NCI-H1105 treated with DMSO at 0.1 percent for 48 hours (cell line): ENCODE measurements at regions not wholly inside any gene's neighbourhood (a gene's known extent, or its start where the extent isn't known, plus 50 kb on each side); places are given as distances from the start of the nearest gene placed in this dataset.
"Not testable (repeated sequence)": the region's sequence is repeated elsewhere in the genome, so short reads cannot be mapped to it uniquely, and the experiment has no call there.

ENCODE experiments used
- DNase-seq: peaks from one replicate; lab custom pipeline; 2025; lab: John Stamatoyannopoulos, UW

DNA sequence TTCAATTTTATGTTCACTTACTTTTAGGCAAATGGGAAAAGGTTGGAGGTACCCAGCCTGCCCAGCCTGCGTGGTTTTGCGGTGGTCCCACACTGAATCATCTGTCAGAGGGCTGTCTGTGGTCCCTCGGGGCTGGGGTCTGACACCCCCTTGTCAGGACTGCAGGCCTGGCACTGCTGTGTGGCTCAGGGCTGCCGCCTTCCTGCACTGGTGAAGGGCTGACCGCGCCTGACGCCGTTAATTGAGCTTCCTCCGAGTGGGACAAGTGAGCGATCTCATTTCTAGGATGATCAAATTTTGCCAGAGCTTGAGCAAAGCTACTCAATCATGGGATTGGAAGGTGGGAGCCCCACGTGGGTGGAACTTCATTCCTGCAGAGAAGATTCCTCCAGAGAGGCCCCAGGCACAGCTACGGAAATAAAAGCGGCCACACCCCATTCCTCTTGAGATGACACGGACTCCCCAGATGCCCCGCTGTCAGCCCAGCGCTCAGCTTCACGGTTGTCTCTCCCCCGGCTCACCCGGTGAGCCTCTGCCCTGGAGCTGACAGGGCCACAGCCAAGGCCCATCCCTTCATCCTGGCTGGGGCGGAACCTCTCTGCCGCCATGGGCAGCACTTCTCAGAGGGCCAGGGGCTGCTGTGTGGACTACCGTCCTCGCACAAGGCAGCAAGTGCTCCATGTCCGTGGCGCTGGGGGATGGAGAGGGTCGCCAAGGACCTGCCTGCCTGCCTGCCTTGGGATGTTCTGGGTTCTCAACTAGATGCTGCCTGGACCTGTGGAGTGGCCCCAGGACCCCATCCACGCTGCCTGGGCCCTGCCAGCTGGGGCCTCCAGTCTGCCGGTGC lies 215.5 kb upstream of the SGCG start:
- DNase-seq = not testable (repeated sequence)

GRCh38 chr13:22965858-22966239 lies 214.9 kb upstream of the SGCG start:
- not testable (repeated sequence) for DNase-seq

- DNase-seq = not testable (repeated sequence)
These were observed 214.0 kb upstream of the SGCG start for GRCh38 chr13:22966753-22967152.

- DNase-seq = no peak
These were observed 213.1 kb upstream of the SGCG start for GRCh38 chr13:22967669-22968068.

GRCh38 chr13:22979952-22980351 lies 200.8 kb upstream of the SGCG start:
- no peak for DNase-seq

- DNase-seq = no peak
These were observed 199.8 kb upstream of the SGCG start for GRCh38 chr13:22980936-22981335.

- no peak for DNase-seq
These were observed 187.6 kb upstream of the SGCG start for GRCh38 chr13:22993148-22993547.

DNA sequence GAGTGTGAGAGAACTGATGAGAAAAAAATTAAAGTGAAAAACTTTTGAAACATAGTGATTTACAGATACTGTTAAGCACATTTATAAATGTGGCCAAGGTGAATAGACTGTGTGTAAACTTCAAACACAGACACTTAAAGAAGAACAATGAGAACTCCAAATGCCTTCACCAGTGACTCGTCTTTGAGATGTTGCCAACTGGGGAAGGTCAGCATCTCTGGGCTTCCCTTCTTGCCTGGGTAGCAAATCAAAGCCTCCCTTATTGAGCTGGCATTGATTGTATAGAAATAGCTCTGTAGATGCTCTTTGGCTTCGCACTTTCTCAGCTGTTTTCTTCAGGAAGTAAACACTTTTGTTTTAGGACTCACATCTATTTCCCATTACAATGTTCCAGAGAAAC lies 177.3 kb upstream of the SGCG start:
- DNase-seq = no peak

DNA sequence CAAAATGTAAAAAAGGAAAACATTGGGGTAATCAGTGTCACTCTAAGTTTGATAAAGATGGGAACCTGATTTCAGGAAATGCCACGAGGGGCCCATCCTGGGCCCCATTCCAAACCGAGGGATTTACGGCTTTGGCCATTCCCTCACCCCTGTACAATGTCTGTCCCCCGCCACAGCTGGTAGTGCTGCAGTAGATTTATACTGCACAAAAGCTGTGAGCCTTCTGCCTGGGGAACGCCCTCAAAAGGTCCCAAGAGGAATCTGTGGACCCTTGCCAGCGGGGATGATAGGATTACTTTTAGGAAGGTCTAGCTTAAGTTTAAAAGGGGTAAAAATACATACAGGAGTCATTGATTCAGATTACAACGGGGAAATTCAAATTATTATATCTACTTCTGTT lies 173.4 kb upstream of the SGCG start:
- DNase-seq = no peak

DNA sequence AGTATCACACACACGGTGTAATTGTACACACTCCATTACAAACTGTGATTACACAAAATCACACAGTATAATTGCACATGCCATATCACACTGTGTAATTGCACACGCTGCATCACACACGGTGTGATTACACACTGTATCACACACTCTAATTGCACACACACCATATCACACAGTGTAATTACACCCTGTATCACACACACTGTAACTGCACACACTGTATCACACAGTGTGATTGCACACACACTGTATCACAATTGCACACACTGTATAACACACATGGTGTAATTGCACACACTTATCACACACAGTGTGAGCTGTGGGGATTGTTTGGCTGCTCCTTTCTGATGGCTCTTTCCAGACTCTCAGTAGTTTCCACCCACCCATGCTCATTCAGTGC lies 162.6 kb upstream of the SGCG start:
- DNase-seq = no peak

DNA sequence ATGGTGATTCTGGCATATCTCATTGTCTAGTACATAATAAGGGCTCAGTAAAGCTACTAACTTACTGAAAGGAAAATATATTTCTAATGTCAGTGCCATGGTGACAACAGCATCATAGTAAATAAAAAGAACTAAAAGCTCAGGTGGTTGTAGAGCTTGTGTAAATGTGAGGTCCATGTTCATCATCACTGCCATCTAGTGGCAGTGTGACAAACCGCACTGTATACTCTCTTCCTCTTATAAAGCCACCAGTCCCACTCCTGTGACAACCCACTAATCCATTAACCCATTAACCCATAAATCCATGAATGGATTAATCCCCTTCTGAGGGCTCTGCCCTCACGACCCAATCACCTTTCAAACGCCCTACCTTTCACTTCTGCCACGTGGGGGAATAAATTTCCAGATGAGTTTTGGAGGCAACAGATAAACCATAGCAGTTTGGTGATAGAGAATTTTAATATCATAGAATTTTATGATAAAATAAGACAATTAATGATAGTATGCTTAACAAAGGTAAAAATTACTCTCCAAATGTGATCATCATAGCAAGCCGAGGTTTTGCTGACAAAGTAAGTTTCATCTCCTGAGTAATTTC lies 160.4 kb upstream of the SGCG start:
- DNase-seq = peak; percentile 43

GRCh38 chr13:23021906-23022305 lies 158.9 kb upstream of the SGCG start:
- DNase-seq = no peak

DNA sequence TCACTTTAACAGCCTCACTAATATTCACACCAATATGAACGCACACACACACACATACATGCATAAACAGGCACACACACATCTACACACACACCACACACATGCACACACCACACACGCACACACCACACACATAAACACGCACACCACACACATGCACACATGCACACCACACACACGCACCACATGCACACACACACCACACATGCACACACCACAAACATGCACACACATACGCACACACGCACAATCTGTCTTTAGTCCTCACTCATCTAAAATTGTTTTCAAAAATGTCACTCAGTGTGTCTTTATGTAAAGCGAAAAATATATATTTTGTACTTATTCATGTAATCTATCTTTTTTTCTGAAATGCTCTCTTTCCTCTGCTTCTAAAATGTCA lies 158.1 kb upstream of the SGCG start:
- no peak for DNase-seq

GRCh38 chr13:23025864-23026608 lies 154.7 kb upstream of the SGCG start:
- DNase-seq = no peak

DNA sequence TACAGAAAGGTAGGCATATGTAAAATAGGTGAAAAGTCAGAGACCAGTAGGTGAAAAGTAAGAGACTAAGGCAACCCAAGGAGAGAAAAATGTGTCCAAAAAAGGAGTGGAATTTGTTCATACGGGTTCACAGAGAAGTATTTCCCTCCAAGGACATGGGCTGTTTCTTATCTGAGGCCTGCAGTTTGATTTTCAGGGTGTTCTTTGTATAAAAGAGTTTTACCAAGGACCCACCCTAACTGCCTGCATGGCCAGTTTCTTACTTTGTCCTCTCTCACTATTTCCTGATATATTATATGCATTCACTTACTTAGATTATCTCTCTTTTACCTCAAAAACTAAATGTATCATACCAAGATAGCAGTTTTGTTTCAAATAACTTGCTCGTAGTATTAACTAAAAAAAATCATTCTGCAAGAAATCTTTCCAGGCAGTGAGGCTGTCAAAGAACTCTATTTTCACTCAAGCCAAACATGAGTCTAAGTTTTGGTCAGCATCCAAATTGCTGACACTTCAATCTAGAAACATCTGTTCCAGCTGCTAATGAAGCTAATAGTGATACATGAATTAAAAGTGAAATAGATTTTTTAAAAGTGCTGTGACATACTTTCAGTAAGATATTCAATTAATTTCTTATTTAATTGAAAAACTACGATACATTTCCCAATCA lies 141.4 kb upstream of the SGCG start:
- DNase-seq = no peak

DNA sequence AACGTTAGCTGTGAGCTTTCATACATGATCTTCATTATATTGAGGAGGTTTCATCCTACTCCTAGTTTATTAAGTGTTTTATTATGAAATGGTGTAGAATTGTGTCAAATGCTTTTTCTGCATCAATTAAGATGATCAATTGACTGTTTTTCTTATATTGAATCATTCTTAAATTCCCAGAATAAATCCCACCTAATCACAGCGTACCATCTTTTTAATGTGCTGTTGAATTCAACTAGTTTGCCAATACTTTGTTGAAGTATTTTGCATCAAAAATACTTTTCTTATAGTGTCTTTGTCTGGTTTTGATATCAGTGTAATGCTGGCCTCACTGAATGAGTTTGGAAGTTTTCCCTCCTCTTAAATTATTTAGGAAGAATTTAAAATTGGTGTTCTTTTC lies 138.6 kb upstream of the SGCG start:
- no peak for DNase-seq

GRCh38 chr13:23044906-23045305 lies 135.9 kb upstream of the SGCG start:
- DNase-seq = no peak

DNA sequence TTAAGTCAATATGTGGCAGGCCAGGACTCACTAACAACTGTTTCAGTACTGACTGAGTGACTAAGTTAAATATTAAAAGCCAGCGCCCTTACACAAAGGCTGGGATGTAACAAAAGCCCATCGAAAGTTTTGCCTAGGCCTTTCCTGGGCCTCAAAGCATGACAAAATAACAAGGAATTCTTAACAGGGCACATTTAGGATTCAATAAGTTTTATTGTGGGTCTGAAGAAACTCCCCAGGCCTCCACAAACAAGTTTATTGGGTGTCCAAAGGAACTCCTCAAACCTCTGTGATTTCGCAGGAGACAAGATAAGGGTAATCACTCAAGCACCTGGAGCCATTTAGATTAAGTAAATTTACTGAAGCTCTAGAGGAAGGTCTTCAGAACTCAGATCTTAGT lies 130.7 kb upstream of the SGCG start:
- DNase-seq = no peak

GRCh38 chr13:23053711-23054110 lies 127.1 kb upstream of the SGCG start:
- DNase-seq = not testable (repeated sequence)

DNA sequence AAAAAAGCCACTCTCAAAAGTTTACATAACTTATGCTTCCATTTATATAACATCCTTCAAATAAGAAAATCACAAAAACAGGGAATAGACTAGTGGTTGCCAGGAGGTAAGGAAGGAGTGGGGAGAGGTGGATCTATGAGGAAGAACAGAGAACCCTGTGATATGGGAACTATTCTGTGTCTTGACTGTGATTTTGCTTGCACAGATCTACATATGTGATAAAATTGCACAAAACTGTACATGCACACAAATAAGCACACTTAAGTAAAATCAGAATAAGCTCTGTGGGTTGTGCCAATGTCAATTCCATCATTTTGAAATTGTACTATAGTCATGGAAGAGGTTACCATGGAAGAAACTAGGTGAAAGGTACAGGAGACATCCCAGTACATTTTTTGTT lies 121.6 kb upstream of the SGCG start:
- no peak for DNase-seq

DNA sequence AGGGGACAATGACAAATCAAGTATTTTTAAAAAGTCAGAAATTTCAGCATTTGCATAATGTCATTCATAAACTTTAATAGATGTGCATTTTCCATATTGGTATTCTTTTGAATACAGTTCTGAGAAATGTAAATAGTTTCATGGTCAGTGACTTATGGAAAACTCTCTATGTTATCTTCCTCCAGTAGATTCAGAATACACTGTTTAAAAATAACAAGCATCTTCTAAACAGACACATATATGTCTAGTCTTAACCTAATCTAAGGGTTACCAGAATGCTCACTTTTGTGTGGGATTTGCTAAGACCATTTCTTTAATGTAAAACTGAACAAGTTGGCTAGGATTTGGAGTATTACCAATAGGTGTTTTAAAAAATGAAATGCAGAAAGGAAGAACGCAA lies 119.8 kb upstream of the SGCG start:
- DNase-seq = no peak

DNA sequence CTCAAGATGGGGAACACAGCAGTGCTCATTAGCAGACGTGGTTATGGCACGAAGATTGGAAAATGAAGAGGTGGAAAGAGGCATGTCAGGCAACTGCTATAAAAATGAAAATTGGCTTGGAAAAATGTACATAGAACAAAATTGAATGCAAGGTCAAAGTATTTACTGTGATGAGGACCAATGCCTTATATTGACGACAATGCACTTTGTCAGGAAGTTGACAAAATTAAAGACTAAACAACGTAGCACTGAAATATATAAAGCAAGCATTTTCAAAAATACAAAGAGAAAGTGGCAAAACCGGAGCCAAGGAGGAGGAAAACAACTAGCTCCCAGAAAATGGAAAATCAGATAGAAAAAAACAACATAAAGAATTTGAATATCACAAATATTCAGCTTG lies 113.7 kb upstream of the SGCG start:
- no peak for DNase-seq

DNA sequence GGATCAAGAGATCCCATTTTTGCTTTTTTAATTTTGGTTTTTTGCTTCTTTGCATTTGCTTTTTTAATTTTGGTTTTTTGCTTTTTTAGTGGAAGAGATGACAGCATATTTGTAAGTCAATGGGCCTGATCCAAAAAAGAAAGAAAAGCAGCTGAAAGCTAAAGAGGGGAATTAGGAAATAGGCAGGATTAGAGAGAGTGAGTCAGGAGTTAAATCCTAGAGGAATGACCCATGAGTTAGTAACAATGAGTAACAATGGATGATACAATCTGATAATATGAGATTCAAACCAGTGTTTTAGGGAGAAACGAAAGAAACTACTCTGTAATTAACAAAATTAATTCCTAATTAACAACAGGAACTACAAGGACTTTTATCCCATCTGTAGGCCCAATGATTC lies 111.2 kb upstream of the SGCG start:
- DNase-seq = no peak
